NB4 (cell line): ENCODE measurements at regions not wholly inside any gene's neighbourhood (a gene's known extent, or its start where the extent isn't known, plus 50 kb on each side); places are given as distances from the start of the nearest gene placed in this dataset.

Experiments used
- CTCF ChIP-seq: IDR thresholded peaks from one replicate; pipeline ENCODE4 v1.5.1; 2012; ENCODE audit warnings: low read depth, low read length
- POLR2A ChIP-seq: IDR thresholded peaks from 2 replicates; pipeline ENCODE4 v1.6.1; 2011; ENCODE audit warnings: mild to moderate bottlenecking; ENCODE audit not compliant: insufficient read length; ENCODE audit errors: extremely low read depth
- TF ChIP-seq, protein P1 (sequence below): IDR thresholded peaks from 2 replicates; pipeline ENCODE4 v1.6.1; 2011; ENCODE audit warnings: low read depth, low read length

- TF ChIP-seq POLR2A (no peak), CTCF (no peak)
- TF ChIP-seq, protein P1, sequence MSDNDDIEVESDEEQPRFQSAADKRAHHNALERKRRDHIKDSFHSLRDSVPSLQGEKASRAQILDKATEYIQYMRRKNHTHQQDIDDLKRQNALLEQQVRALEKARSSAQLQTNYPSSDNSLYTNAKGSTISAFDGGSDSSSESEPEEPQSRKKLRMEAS, result no peak
Observed at GRCh38 chr12:23337213-23337612, 612.3 kb downstream of the SOX5 start.
